GM18519 (cell line): ENCODE measurements at regions not wholly inside any gene's neighbourhood (a gene's known extent, or its start where the extent isn't known, plus 50 kb on each side); places are given as distances from the start of the nearest gene placed in this dataset.
A peak's percentile ranks its signal among the peaks of the same experiment; 100 is the strongest.
"Not testable (repeated sequence)": the region's sequence is repeated elsewhere in the genome, so short reads cannot be mapped to it uniquely, and the experiment has no call there.

Experiments used
- ATAC-seq: cut with Tn5 transposase; IDR thresholded peaks from one replicate; pipeline ENCODE4 v1.9.1; 2021; ENCODE audit warnings: mild to moderate bottlenecking, moderate library complexity; ENCODE audit not compliant: unreplicated experiment, low FRiP score

- no peak for ATAC-seq
Measured at GRCh38 chr6:138656364-138657064, 117.1 kb upstream of the CCDC28A start.

DNA sequence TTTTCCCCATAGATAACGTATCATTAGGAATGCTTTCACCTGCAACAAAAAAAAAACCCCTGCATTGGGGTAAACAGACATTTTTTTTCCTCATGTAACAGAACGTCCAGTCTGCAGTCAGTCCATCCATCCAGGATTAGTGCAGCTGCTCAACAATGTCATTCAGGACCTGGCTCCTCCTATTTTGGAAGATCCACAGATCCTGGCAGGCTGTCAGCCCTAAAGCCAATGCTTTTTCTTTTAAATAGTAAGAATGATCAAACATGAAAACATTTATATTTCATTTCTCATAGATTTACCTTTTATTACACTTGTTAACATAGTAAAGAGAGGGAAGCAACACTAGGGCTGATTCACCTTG, 116.5 kb upstream of the CCDC28A start:
- ATAC-seq = no peak

- peak; percentile 65 for ATAC-seq
Measured at GRCh38 chr6:138659998-138660397, 113.6 kb upstream of the CCDC28A start.

GRCh38 chr6:138662471-138662870, 111.1 kb upstream of the CCDC28A start:
- no peak for ATAC-seq

DNA sequence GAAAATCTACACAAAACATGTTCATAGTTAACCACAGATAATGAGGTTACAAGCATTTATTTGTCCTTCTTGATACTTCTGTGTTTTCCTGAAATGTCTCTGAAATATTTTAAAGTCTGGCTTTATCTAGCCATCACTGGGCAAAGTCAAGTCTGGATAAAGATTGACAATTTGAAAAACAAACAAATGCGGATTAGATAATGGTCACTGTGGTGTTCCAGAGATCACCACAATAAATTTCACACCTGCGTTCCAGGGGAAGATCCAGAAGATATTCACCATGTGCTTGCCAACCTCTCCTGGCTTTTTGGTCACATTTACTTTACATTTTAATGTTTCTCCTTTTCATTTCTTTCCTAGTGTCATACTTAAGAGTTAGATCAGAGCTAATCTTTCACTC, 109.7 kb upstream of the CCDC28A start:
- ATAC-seq = no peak

DNA sequence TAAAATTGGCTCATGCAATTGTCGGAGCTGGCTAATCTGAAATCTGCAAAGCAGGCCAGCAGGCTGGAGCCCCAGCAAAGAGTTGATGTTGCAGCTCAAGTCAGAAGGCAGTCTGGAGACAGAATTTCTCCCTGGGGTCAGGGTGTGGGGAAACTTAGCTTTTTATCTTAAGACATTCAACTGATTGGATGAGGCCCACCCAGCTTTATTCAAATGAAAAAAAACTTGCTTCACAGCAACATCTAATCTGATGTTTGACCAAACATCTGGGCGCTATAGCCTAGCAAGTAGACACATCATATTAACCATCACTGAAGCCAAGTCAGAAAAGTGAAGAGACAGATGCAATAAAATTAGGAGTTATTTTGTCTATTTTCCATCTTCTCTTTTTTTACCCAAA, 108.8 kb upstream of the CCDC28A start:
- no peak for ATAC-seq

- no peak for ATAC-seq
Measured at GRCh38 chr6:138666636-138667035, 106.9 kb upstream of the CCDC28A start.

GRCh38 chr6:138667408-138667807, 106.2 kb upstream of the CCDC28A start:
- ATAC-seq = no peak

- ATAC-seq = no peak
Measured at GRCh38 chr6:138671351-138671750, 102.2 kb upstream of the CCDC28A start.

DNA sequence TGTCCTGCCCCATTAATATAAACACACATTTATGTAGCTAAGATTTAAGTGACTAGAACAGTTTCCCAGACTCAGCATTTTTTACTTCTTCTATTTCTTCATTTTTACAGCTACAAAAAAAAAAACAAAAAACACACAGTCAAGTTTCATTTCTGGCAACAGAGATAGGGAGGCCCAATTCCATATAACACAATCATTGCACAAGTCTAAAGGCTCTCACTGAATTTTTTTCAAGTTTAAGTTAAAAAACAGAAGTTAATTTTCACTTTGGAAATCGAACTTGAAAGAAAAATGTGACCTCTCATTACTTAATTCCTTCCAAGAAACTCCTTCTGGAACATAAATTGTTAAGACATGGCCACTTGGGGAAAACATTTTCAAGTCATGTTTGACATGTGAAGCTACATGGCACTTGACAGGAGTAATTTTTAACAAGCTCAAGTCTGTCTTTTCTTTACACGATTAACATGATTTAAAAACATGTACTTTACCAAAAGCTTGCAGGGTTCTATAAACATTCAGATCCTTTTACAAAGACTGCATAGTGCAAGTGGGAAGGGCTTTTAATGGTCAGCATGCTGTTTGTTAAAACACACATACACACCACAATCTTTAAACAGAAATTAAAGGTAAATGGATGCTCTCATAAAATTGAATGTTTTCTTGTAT, 100.1 kb upstream of the CCDC28A start:
- ATAC-seq = no peak

- not testable (repeated sequence) for ATAC-seq
Measured at GRCh38 chr6:138674444-138674843, 99.1 kb upstream of the CCDC28A start.

DNA sequence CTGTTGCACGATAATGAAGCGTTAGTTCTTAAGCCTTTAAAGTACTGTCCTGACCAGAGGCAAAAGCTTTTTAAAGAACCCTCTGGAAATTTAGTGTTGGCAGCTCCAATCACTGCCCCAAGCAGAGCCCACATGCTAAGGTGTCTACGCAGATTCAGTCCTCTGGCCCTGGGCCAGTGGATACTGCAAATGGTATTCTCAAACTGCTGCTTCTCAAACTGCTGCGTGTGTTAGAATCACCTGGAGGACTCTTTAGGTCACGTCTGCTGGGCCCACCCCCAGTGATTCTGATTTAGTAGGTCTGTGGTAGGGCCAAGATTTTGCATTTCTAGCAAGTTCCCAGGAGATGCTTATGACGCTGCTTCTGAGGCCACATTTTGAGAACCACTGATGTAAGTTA, 96.0 kb upstream of the CCDC28A start:
- no peak for ATAC-seq

DNA sequence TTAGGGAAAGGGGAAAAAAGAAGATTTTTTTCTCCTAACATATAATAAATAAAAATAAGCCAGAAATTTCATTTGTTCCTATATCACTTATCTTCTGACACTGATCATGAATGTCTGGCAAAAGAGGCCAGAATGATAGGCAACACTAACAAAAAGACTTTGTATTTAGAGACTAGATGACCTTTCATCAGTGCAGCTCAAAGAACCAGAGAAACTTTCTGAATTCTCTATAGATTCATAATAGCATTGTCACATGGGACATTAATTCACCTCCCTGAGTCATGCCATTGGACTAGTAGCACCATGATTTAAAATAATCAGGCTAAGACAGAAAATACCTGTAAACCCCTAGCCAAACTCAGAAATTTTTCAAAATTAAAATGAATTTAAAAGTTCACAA, 95.4 kb upstream of the CCDC28A start:
- no peak for ATAC-seq

- no peak for ATAC-seq
Measured at GRCh38 chr6:138680085-138680484, 93.5 kb upstream of the CCDC28A start.

DNA sequence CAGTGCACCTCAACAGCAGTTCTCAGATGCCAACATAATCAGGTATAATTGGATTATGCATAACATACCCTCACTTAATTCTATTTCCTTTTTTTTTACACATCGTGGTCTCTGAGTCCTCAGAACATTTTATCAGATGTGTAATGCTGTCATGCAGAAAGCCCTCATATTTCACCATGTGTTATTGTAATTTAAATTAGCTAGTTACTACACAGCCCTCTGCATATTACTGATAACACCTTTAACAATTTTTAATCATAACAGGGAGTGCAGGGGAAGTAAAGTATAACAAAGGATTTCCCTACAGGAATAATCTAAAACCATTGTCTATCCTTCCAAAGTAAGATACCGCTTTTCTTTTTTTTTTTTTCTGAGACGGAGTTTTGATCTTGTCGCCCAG, 91.9 kb upstream of the CCDC28A start:
- ATAC-seq = no peak

DNA sequence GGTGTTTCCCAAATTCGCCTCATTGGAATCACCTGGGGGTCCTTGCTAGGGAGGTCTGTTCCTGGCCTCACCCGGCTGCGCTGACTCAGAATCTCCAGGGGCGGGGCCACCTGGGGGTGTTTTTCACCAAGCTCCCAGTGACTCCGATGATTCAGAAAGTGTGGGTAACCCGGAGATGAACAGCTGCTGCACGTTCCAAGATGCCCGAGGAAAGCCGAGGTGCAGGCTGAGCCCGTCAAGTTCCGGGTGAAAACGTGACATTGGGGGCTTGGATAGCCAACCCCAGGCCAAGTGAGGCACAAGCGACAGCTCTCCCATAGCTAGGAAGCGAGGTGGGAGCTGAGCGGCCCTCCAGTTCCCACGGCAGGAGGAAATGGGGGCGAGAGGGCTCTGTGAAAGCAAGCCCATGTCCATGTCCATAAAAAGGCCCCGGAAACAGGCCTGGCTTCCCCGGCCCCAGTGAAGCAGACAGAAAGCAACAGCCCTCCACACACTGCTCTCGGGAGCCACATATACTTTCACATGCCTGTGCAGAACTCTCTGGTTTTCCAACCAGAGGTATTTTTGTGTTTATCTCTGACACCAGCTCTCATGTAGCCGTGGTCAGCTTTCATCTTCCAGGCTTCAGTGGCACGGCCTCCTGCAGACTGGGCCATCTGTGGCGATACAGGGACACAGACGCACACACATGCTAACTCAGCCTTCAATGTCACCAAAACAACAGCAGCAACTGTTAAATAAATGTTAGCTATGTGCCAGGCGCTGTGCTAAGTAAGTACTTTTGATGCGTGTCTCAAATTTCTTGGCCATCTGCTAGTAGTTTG, 90.7 kb upstream of the CCDC28A start:
- no peak for ATAC-seq

DNA sequence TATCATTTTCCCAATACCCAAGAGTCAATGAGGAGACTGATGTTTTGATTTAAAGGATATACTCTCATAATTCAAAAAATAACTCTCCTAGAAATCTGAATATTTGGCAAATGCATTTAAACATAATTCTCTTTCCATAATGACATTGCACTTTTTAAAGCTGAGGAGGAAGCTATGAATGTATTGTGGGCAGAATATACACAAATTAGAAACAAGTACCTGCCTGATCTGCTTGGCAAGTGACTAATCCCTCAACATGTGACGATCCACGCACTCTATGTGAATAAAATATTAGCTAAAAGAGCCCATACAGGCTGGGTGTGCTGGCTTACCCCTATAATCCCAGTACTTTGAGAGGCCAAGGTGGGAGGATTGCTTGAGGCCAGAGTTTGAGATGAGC, 88.3 kb upstream of the CCDC28A start:
- no peak for ATAC-seq

DNA sequence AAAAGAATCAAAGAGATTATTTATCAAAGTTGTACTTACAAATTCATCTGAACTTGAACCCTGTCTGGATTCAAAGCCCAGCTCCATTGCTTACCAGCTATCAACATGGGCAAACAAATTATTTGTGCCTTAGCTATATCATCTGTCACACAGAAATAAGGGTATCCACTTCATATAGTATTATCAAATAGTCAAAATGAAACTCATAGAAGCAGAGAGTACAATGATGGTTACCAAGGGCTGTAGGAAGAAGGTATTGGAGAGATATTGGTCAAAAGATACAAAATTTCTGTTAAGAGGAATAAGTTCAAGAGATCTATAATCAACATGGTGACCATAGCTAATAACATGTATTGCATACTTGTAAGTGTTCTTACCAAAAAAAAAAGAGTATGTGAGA, 87.8 kb upstream of the CCDC28A start:
- no peak for ATAC-seq

GRCh38 chr6:138688580-138688979, 85.0 kb upstream of the CCDC28A start:
- ATAC-seq = no peak

DNA sequence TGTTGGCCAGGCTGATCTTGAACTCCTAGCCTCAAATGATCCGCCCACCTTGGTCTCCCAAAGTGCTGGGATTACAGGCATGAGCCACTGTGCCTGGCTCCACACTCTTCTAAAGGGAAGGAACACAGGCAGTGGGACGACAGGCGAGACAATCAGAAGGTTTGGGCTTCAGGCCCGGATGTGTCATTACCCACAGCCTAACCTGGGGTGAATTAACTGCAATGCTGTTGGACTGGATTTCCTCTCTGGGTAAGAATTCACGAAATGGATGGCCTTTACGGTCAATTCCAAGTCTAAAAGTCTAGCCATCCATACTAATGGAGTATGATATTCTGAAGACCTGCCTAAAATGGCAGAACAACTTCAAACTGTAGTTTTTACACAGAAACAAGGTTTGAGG, 83.7 kb upstream of the CCDC28A start:
- ATAC-seq = no peak

DNA sequence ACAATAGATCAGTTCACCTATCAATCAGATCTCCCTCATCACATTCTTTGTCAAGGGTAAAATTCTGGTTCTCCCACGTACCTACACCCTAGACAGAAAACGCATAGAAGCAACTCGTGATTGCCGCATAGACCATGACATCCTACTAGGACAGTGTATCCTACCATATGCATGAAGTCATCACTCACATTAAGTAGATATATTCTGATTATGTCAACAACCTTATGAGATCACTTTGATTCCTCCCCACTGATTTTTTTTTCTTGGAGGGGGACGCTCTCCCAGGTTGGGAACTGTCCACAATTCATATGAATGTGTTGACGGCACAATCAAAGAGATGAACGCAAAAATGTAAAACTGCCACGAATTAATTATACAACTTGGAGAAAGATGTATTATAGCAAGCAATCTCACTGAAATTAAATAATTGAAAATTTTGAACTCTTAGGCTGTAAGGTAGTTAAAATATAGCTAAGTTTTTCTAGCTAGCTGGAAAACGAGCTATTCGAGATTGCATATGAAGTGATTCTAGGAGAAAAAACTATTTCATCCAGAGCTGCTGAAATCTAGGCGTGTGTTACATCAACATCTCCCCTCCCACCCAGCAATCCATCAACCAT, 82.5 kb upstream of the CCDC28A start:
- ATAC-seq = no peak
